ENCODE measurements at regions not wholly inside any gene's neighbourhood (a gene's known extent, or its start where the extent isn't known, plus 50 kb on each side); places are given as distances from the start of the nearest gene placed in this dataset.

- TF ChIP-seq EZH2 (IDR thresholded peaks at IDR 0.05; ENCODE audit: borderline replicate concordance, insufficient read depth, low read length, poor library complexity, severe bottlenecking) (no peak), EP300 (conservative IDR thresholded peaks at IDR 0.05; ENCODE audit: poor library complexity, severe bottlenecking) (no peak), SMC3 (conservative IDR thresholded peaks at IDR 0.05; ENCODE audit: poor library complexity) (no peak), POLR2AphosphoS5 (IDR thresholded peaks at IDR 0.05) (no peak), RAD21 (conservative IDR thresholded peaks at IDR 0.05) (no peak)
- TF ChIP-seq, protein P1, sequence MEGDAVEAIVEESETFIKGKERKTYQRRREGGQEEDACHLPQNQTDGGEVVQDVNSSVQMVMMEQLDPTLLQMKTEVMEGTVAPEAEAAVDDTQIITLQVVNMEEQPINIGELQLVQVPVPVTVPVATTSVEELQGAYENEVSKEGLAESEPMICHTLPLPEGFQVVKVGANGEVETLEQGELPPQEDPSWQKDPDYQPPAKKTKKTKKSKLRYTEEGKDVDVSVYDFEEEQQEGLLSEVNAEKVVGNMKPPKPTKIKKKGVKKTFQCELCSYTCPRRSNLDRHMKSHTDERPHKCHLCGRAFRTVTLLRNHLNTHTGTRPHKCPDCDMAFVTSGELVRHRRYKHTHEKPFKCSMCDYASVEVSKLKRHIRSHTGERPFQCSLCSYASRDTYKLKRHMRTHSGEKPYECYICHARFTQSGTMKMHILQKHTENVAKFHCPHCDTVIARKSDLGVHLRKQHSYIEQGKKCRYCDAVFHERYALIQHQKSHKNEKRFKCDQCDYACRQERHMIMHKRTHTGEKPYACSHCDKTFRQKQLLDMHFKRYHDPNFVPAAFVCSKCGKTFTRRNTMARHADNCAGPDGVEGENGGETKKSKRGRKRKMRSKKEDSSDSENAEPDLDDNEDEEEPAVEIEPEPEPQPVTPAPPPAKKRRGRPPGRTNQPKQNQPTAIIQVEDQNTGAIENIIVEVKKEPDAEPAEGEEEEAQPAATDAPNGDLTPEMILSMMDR (IDR thresholded peaks at IDR 0.05; ENCODE audit: poor library complexity, severe bottlenecking), result no peak
- TF ChIP-seq, protein P2, sequence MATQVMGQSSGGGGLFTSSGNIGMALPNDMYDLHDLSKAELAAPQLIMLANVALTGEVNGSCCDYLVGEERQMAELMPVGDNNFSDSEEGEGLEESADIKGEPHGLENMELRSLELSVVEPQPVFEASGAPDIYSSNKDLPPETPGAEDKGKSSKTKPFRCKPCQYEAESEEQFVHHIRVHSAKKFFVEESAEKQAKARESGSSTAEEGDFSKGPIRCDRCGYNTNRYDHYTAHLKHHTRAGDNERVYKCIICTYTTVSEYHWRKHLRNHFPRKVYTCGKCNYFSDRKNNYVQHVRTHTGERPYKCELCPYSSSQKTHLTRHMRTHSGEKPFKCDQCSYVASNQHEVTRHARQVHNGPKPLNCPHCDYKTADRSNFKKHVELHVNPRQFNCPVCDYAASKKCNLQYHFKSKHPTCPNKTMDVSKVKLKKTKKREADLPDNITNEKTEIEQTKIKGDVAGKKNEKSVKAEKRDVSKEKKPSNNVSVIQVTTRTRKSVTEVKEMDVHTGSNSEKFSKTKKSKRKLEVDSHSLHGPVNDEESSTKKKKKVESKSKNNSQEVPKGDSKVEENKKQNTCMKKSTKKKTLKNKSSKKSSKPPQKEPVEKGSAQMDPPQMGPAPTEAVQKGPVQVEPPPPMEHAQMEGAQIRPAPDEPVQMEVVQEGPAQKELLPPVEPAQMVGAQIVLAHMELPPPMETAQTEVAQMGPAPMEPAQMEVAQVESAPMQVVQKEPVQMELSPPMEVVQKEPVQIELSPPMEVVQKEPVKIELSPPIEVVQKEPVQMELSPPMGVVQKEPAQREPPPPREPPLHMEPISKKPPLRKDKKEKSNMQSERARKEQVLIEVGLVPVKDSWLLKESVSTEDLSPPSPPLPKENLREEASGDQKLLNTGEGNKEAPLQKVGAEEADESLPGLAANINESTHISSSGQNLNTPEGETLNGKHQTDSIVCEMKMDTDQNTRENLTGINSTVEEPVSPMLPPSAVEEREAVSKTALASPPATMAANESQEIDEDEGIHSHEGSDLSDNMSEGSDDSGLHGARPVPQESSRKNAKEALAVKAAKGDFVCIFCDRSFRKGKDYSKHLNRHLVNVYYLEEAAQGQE (IDR thresholded peaks at IDR 0.05; ENCODE audit: borderline replicate concordance), result no peak
These were observed 499.4 kb downstream of the ELAVL2 start for GRCh38 chr9:23326597-23326996.
